Esophagus muscularis mucosa (tissue), 4 donors: ENCODE measurements at regions not wholly inside any gene's neighbourhood (a gene's known extent, or its start where the extent isn't known, plus 50 kb on each side); places are given as distances from the start of the nearest gene placed in this dataset.

ENCODE experiments used
- CTCF ChIP-seq, 3 experiments: fragments of 200-600 bp in 2 of 3; fragments of 450-650 bp in 1 of 3; sonication (generic) in 2 of 3; IDR thresholded peaks; one replicate each; pipeline ENCODE4 v1.5.1; 2017 to 2019; ENCODE audit warnings: antibody characterized with exemption in 3 of 3, mild to moderate bottlenecking in 2 of 3, moderate library complexity in 1 of 3
- EP300 ChIP-seq: sonication (generic); formaldehyde crosslinking; IDR thresholded peaks from one replicate; pipeline ENCODE4 v1.6.1; 2017; ENCODE audit warnings: antibody characterized with exemption
- POLR2A ChIP-seq: fragments of 450-650 bp; IDR thresholded peaks from one replicate; pipeline ENCODE4 v1.6.1; 2017; ENCODE audit warnings: antibody characterized with exemption, moderate library complexity, mild to moderate bottlenecking, low read depth

- TF ChIP-seq EP300 (no peak), CTCF (IDR thresholded peaks at IDR 0.05) (no peak), POLR2A (no peak)
These were observed 621.6 kb upstream of the CHRM3 start for GRCh38 chr1:238764779-238765178.
